GM21786 (cell line): ENCODE measurements at regions not wholly inside any gene's neighbourhood (a gene's known extent, or its start where the extent isn't known, plus 50 kb on each side); places are given as distances from the start of the nearest gene placed in this dataset.
A peak's percentile ranks its signal among the peaks of the same experiment; 100 is the strongest.
"Not testable (repeated sequence)": the region's sequence is repeated elsewhere in the genome, so short reads cannot be mapped to it uniquely, and the experiment has no call there.

ENCODE experiments used
- ATAC-seq: cut with Tn5 transposase; IDR thresholded peaks from one replicate; pipeline ENCODE4 v1.9.1; 2021; ENCODE audit not compliant: unreplicated experiment

DNA sequence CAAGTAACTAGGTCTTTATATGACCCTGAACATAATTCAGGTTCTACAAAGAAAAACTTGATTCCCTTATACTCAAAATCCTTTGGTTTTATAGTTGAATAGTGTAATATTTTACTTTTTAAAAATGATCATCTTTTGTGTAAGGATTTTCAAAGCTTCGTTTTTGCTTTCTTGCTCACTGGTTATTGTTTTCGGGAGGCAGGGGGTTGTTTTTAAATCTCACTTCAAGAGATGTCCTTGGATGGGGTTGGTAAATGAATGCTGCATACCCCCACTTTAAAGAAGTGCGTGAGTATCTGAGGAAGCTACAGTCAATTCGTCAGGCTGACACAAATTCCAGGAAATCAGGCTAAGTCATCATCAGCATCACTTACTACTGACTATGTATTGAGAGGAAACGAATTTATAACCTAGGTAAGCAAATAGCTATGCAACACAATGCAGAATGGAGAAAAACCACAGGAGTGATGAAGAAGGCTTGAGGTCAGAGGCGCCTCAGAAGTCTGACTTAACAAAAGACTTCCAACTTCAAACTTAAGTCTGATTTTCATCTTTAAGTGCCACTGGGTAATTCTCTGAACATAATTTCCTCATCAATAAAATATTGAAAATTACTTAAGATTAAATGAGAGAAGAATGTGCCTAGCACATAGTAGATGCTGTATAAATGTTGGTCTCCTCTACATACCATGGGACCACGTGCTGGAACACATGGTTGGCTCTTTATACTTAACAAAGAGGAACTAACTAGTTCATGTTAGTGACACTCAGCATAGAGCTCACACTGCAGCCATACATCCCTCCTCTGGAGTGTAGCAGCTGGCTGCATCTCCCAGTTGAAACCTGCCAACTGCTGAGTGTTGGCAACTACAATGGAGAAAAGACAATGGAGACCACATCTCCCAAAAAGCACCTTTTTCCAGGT, 106.0 kb upstream of the KIF2A start:
- ATAC-seq = no peak

DNA sequence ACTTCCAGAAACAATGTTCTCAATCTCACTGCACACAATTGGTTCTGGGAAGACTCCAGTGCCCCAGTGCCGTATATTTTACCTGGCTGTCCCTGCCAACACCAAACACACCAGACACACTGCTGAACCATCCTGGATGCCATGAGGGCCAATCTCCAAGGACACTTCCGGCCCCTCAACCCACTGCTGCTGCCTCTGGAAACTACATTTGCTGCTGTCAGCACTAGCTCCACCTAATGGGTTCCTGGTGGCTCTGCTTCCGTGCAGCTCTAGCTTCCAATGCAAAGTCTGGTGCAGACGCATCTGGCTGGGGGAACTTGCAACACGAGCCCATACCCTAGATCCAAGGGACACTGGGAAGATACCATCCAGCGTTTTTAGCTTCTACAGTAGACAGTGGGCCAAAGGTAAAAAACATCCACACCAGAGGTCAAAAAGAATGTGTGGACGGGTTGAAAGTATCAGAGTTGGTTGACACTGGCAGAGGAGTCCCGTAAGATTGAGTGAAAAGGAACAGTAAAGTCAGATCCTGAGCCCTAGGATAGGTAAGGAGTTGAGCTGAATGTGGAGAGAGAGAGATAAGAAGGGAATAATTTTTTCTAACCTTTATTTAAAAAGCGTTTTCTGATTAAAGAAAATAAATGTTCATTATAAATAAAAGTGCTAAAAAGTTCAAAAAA, 99.7 kb upstream of the KIF2A start:
- no peak for ATAC-seq

DNA sequence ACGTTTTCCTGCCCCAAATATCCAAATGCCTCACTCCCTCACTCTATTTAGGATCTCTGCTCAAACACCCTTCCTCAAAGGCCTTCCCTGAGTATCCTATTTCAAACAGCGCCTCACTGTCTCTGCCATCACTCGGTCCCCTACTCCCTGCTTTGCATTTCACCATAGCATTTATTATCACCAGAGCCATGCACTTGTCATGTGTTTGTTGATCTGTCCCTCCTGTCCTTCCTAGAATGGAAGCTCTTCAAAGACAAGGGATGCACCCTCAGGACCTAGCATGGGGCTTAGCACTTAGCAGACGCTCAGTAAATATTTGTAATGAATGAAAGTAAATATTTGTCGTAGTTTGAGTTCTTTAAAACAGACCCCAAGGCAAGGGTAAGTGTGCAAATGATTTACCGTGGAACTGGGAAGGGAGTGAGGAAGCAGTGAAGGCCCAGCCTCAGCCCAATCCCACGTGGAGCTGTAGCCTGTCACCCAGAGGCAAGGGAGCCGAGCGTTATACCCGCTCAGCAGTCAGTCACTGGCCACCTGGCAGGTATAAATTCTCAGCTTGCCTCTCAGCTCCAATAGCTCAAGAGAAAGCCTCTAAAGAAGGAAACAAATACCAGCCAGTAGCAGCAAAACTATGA, 97.7 kb upstream of the KIF2A start:
- no peak for ATAC-seq

DNA sequence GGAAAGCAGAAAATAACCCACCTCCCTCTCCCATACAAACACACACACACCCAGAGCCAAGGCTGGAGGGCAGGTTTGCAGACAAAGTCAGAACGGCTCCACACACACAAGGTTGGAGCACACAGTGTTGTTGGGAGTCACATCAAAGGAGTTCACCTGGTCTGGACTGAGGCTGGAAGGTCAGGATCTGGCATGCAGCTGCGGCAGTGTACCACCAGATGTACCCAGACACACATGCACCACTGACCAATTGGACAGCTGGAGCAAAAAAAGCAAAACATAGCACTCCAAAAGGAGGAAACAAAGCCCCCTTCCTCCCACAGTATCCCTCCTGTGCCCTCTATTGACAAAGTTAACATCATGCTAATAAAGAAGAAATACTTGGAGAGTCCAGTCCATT, 94.6 kb upstream of the KIF2A start:
- no peak for ATAC-seq

DNA sequence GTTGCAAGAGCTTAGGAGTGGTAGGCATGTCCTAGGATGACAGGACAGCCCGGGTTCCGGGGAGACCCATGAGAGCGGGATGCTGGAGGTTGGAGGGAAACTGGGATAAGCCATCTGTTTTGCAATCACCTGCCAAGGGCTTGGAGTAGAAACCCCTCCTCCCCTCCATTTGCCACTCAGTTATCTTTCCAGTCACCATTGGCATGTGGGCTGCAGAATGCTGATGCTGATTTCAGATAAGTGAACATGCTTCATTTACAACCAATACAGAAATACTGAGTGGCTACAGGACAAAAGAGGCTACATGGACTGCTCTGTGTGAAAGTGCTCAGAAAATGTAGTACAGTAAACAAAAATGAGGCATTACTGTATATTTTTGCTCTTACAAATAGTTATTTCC, 93.4 kb upstream of the KIF2A start:
- no peak for ATAC-seq

DNA sequence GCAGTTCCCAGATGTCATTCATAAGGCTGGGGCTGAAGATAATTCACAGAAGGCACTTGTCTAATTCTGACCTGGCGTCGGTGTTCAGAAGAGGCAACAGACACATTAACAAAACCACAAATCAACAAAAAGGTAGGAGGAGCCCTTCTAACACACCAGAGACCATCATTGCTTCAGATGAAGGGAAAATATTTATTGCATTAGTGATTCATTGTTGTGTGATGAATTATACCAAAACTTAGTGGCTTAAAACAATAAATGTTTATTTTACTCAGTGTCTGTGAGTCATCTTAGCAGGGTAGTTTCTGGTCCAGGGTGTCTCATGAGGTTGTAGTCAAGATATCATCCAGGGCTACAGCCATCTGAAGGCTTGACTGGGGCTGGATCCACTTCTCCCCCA, 91.3 kb upstream of the KIF2A start:
- ATAC-seq = no peak

DNA sequence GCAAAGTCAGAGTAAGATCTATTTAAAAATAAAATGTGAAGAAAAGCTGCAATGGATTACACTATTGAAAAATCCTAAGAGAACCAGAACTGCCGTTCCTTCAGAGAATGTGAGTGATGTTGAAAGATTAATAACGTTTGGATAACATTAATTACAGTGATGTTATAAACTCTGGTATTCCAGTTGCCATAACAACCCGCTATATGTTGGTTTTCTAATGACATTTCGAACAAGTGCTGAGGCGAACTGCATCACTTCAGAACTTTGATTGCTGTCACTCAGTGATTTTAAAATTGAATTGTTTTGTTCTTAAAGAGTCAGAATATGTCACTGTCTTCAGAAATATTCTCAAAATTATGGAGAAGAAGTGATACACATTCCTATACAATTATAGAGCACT, 89.4 kb upstream of the KIF2A start:
- not testable (repeated sequence) for ATAC-seq

DNA sequence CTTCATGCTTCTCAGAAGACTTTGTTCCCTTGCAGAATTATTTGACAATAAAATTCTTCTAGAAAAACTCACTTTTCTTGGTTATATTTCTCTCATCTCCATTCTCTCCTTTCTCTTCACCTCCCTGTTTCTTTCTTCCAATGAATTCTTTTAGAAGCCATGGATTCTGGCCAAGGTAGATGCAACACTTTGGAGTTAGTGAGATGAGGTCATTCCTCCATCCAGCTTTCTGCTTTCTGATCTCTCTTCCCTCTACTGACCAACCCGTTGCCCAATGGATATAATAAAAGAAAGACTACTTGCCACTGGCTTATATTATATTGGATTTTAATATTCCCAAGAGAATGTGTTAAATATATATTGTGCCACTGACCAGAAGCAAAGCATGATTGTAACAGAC, 88.9 kb upstream of the KIF2A start:
- not testable (repeated sequence) for ATAC-seq

DNA sequence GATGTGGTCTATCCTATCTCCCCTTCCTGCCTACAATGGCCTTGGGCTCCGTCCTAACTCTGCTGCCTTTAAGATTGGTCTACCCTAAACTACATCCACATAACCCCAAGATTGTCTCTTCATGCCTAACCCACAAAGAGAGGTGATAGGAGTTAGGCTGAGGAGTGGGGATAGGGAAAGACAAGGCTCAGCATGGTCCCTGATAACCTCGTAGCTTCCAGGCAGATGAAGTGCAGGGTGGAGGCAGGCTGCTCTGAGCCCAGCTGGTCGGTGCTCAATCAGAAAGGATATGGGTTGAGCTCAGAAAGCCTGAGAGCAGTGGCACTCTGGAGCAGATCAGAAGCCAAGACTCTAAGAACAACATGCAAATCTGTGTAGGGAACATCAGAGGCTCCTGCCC, 87.1 kb upstream of the KIF2A start:
- not testable (repeated sequence) for ATAC-seq

DNA sequence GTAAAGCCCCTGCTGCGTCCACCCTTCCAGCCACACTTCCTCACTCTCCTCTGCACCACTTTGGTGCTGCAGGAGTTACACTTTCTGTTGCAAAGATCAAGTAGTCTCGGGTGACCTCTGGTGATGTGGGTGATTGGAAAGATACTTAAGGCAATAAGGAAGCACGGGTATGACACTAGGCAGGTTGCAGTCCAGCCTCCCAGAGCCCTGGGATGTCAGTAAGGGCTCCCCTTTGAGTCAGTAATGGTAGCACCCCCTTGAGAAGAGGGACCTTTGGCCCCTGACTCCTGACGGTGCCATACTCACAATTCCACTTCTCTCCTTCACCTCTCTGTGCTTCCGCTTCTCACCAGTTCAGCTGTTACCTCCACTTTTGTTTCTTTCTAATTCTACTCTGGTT, 84.1 kb upstream of the KIF2A start:
- ATAC-seq = not testable (repeated sequence)

DNA sequence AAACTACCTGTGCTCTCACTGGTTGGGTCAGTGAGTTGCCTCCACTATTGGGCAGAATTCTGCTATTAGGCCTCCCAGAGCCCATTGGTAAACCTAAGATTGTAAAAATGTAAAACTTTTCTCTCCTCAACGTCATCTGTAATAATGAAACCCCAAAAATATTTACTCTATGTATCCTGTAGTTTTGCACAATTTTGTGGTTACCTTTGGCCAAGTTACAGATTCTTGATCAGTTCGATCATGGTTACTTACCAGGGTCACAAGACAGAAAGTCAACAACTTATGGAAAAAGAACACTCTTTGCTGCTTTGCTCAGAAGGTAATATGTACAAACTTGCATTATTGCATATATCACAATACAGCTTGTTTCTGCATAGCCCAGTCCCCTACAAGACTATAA, 83.7 kb upstream of the KIF2A start:
- ATAC-seq = not testable (repeated sequence)

DNA sequence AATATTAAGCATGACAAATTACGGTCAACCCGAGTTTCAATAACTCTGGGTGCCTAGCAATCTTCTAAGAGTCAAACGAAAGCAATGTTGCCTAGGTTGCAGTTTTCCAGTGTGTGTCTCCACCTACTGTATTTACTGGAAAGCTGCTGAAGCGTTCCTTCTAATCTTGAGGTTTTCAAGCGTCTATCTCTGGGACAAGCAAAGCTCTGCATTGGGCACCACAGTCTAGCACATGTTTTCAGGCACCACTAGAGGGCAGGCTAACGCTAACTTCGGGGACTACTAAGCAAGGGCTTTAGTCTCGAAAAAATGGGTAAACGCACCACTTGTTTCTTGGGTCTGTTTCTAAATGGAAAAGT, 82.7 kb upstream of the KIF2A start:
- peak; percentile 95 for ATAC-seq

DNA sequence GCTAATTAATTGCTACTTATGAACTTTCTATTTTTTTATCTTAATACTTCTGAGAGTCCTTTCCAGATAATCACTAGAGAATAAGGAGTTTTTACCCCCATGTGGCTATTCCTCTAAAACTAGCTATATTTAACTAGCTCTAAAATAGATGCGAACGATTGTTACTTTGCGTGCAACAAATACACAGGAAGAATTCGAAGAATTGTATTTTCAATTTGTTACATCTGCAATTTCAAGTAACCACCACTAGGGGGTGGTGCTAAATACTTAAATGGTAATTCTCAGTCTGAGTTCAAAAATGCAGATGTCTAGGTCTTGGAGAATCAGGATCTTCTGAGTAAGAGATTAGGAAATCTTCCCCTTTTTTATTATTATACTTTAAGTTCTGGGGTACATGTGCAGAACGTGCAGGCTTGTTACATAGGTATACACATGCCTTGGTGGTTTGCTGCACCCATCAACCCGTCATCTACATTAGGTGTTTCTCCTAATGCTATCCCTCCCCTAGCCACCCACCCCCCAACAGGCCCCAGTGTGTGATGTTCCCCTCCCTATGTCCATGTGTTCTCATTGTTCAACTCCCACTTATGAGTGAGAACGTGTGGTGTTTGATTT, 80.9 kb upstream of the KIF2A start:
- ATAC-seq = not testable (repeated sequence)

DNA sequence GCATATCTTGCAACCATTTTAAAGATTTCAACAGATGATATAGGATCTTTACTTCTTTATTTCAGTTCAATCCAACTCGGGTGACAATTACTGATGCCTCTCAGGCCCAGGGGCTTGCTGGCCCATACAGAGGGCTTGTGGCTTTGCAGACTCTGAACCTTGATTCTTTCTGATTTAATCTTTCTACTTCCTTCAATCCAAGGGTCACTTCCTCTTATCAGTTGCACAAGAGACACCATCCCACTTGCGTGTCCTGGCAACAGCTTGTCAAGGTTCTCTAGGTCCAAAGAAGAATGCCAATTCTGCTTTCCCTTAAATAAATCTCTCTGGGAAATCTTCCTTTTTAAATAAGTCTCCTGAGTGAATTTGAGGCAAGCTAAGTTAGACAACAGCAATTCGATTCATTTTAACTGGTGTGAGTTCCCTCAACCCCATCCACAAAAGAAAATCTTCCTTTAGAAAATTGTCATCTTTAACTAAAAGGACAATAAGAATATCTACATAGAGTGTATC, 75.1 kb upstream of the KIF2A start:
- ATAC-seq = not testable (repeated sequence)

DNA sequence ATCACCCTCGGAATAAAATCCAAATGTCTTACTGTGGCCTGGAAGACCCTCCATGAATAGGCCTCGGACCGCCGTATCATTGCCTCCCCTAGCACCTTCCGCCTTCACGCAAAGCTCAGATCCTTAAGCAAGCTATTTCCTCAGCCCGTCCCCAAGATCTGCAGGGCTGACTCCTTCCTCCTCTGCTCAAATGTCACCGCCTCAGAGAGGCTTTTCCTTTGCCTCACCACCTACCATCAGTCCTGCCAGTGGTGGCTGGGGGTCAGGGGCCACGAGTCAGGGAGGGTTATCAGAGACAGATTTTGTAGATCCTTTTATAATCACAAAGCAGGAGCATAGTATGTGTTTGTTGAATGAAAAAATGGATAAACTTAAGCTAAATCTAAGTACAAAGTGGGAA, 74.4 kb upstream of the KIF2A start:
- no peak for ATAC-seq

DNA sequence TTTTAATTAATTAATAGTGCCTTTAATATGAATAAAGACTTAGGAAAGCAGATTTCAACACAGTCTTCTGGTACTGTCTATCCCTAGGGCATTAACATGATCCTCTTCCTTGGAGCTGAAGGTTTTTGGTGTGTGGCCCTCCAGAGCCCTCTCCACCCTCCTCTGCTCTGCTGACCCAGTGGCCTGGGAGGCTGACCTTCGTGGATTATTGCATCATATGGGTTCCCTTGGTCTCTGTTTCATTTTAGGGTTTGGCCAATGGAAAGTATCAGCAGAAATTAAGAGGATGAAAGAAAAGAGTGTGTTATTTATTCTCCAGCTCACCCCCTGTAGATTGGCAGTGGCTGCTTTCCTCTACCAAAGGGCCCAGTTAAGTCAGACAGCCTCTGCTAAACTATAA, 73.8 kb upstream of the KIF2A start:
- ATAC-seq = not testable (repeated sequence)

DNA sequence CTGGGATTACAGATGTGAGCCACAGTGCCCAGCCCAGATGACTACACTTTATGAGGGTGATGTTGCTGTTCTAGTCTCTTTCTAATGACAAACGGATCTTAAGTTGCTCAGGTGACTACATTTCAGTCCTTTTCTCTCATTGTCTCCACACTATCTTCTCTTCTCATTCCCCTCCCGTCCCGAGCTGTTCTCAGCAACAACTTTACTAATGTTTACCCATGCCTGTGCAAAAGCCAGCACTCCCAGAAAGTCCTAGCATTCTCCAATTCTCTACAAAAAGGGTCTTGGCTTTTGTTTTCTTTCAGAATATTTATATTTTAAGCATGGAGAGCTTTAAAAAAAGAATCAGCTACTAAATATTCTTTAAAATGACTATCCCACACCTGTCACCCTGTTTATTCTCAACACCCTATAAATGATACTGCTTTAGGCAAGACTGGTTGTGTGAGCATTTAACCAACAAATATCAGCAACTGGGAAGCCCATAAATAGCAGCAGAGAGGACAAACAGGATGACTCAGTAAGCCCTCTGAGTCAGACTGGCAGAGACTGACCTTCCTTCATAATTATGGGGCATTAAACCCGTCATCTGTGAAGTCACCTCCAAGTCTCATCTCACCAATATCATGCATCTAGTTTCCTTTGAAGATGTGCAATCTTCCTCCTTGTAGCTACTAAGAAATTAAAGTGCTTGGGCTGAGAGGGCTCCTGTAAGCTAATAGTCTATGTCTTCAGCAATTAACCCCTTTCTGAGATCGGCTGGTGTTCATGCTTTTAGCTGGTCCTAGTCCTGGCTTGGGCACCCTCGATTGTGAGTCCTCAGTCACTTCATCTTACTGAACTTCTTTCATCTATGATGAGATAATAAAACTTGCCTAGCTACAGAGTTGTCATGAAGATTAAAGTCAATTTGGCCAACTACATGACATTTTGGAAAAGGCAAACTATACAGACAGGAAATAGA, 72.6 kb upstream of the KIF2A start:
- peak; percentile 82 for ATAC-seq

DNA sequence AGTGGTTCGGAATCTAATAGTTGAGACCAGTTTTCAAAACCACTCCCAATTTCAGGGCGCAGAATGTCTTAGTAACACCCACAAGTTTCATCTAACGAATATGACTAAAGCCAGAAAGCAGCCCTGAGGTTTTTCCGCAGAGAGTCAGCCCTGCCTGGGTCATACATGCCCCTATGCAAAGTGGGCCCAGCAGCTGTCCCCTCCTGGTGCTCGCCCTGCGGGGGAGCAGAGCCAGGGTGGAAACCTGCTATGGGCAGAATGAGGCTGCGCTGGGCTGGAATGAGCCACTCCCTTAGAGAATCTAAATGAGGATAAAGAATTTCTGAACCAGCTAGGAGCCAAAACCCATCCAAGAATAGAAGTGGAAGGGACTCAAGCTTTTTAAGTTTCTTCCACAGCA, 69.4 kb upstream of the KIF2A start:
- ATAC-seq = not testable (repeated sequence)

DNA sequence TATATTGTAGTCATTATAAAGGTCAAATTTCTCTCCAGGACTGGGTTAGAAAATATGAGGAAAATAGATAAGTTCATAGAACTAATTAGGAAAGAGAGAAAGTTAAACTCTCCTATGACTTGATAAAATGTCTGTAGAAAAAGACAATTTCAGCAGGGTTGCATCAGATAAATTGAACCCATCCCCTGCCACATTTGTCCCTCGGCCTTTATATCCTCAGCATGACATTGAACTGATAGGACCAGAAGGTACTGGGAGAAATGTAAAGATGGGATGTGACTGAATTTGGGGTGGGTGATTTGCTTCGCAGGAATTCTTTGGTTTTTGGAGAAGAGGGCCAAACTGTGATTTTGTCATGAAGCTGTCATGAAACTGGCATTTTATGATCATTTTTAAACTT, 68.1 kb upstream of the KIF2A start:
- ATAC-seq = not testable (repeated sequence)

DNA sequence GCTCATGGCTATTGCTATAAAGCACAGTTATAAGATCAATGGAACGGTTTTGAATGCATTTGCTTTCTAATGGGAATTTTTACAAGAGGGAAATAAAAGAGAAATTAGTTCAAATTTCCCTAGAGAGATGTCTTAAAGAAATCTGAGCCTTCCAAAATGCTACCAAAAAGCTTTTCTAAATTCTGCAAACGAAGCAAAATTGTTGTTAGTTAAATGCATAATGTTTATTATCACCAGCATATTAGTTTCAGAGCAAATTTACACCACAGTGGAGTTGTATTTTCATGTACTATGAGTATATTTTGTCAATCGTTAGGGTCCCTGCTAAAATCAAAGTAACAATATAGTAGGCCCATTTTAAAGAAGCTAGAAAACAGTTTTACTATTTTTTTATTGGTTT, 67.4 kb upstream of the KIF2A start:
- ATAC-seq = not testable (repeated sequence)
